HG03354 (cell line): ENCODE measurements at regions not wholly inside any gene's neighbourhood (a gene's known extent, or its start where the extent isn't known, plus 50 kb on each side); places are given as distances from the start of the nearest gene placed in this dataset.

Experiments used
- ATAC-seq: cut with Tn5 transposase; IDR thresholded peaks from one replicate; pipeline ENCODE4 v1.9.1; 2021; ENCODE audit warnings: mild to moderate bottlenecking; ENCODE audit not compliant: unreplicated experiment, poor library complexity, severe bottlenecking

GRCh38 chr17:71304498-71305158, 816.2 kb upstream of the SOX9 start:
- no peak for ATAC-seq

GRCh38 chr17:71313866-71314265, 807.0 kb upstream of the SOX9 start:
- ATAC-seq: no peak

- ATAC-seq: no peak
Observed at GRCh38 chr17:71315568-71315967, 805.3 kb upstream of the SOX9 start.

GRCh38 chr17:71316176-71316897, 804.5 kb upstream of the SOX9 start:
- no peak for ATAC-seq

GRCh38 chr17:71320009-71320796, 800.6 kb upstream of the SOX9 start:
- no peak for ATAC-seq

GRCh38 chr17:71325117-71325516, 795.7 kb upstream of the SOX9 start:
- no peak for ATAC-seq

- no peak for ATAC-seq
Observed at GRCh38 chr17:71325886-71326285, 794.9 kb upstream of the SOX9 start.

GRCh38 chr17:71327376-71328059, 793.3 kb upstream of the SOX9 start:
- ATAC-seq: no peak

- no peak for ATAC-seq
Observed at GRCh38 chr17:71329310-71330098, 791.3 kb upstream of the SOX9 start.

- no peak for ATAC-seq
Observed at GRCh38 chr17:71330099-71330375, 790.8 kb upstream of the SOX9 start.

GRCh38 chr17:71331754-71332325, 789.0 kb upstream of the SOX9 start:
- ATAC-seq: no peak

- ATAC-seq: no peak
Observed at GRCh38 chr17:71334048-71334751, 786.6 kb upstream of the SOX9 start.

GRCh38 chr17:71335212-71335611, 785.6 kb upstream of the SOX9 start:
- no peak for ATAC-seq

- no peak for ATAC-seq
Observed at GRCh38 chr17:71337938-71338337, 782.9 kb upstream of the SOX9 start.

GRCh38 chr17:71338396-71338795, 782.4 kb upstream of the SOX9 start:
- no peak for ATAC-seq

GRCh38 chr17:71339206-71339605, 781.6 kb upstream of the SOX9 start:
- ATAC-seq: no peak

- ATAC-seq: no peak
Observed at GRCh38 chr17:71342737-71343136, 778.1 kb upstream of the SOX9 start.

GRCh38 chr17:71349908-71350600, 770.8 kb upstream of the SOX9 start:
- ATAC-seq: no peak
